Right ventricle myocardium superior (tissue), 1 donor: ENCODE measurements at regions not wholly inside any gene's neighbourhood (a gene's known extent, or its start where the extent isn't known, plus 50 kb on each side); places are given as distances from the start of the nearest gene placed in this dataset.
"Not testable (repeated sequence)": the region's sequence is repeated elsewhere in the genome, so short reads cannot be mapped to it uniquely, and the experiment has no call there.

Source experiments
- ATAC-seq: fragments of 200-7000 bp; cut with Tn5 transposase; one replicate; pipeline ENCODE4 v1.9.1; 2020; ENCODE audit warnings: mild to moderate bottlenecking; ENCODE audit not compliant: poor library complexity
- DNase-seq: peaks from one replicate; pipeline ENCODE4 v3.0.0-alpha.2; 2020
- intact Hi-C: fragments of 100-400 bp; cut with DNase I; formaldehyde crosslinking; loops from one replicate; pipeline ENCODE4 v1.11.2; 2022
- donor health status: DM: no; HTN: yes; CAD: no; lungs with severe emphysema.

DNA sequence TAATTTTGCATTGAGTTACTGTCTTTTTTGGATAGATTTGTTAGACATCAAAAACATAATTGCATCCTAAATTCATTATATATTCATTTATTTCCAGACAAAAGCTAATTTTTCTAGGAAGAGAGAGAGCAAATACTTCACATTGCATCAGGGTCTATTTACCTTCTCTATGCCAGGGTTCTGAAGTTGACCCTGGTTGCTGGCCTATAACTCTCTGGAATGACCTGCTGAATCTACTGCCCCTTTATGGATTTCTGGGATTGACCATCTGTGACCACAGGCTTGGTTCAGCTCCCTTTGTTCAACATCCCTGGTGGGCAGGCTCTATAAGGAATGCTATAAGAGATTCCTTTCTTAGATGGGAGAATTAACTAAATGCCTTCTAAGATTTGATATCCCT, 414.8 kb upstream of the STXBP6 start:
- DNase-seq (no peak), ATAC-seq (no peak)
- intact Hi-C loops, result no loop called here

DNA sequence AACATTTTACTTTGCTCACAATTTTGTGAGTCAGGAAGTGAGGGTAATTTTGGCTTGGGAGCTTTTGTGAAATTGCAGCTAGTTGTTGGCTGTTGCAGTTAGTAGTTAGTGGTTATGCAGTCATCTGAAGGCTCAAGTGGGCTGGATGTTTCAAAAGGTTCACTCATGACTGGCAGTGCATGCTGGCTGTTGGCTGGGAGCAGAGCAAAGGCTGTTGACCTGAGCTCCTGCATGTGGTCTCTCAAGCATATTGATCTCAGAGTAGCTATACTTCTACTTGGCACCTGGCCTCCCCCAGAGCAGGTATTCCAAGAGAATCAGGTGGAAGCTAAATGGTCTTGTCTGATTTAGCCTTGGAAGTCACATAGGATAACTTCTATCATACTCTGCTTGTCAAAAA, 414.1 kb upstream of the STXBP6 start:
- DNase-seq, result no peak
- no peak for ATAC-seq
- intact Hi-C loops, result no loop called here

DNA sequence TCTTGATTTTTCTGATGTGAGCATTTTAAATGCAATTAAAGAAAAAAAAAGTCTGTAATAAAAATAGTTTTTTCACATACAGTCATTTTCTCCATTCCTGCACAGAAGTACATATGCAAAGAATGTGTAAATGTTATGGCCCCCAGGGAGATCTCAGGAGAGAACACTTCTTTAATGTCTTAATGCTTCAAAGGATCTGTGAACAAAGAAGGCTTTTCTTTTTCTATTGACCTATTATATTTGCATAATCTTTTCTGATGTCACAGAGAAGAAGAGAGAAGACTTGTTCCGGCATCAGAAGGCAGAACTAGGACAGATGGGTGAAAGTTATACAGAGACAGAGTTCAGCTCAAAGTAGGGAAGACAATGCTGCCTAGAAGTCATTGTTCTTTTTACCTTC, 413.5 kb upstream of the STXBP6 start:
- intact Hi-C loops, result no loop called here
- DNase-seq, result no peak
- no peak for ATAC-seq

DNA sequence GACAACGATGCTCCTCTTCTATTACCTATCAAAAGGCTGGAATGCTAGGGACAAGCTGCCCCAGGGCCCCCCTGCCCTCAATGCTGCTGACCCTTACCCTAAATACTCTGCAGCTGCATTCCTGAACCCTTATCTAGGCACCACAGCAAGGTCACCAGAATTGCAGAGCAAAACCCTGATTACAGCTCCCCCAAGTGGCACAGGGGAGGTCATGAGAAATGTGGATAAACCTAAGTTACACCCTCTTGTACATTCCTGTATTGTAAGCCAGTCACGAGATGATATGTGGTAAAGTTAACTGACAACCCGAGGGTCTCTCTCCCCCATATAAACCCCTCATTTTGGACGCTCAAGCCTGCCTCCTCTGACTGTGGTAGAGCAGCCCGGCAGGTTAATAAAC, 411.8 kb upstream of the STXBP6 start:
- no peak for DNase-seq
- ATAC-seq, result no peak
- intact Hi-C loops, result no loop called here

DNA sequence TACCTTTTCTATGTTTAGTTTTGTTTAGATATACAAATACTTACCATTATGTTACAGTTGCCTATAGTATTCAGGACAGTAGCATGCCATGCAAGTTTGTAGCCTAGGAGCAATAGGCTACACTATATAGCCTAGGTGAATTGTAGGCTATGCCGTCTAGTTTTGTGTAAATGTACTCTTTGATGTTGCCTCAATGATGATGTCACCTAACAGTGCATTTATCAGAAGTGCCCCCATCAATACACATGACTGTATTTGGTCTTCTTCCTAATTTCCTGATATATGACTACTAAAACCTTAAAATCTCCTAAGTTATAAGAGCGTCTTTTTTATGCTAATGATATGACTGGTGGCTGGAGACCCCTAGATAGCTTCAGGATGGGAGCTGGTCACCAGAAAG, 394.4 kb upstream of the STXBP6 start:
- intact Hi-C loops, result no loop called here
- no peak for ATAC-seq
- DNase-seq, result no peak

DNA sequence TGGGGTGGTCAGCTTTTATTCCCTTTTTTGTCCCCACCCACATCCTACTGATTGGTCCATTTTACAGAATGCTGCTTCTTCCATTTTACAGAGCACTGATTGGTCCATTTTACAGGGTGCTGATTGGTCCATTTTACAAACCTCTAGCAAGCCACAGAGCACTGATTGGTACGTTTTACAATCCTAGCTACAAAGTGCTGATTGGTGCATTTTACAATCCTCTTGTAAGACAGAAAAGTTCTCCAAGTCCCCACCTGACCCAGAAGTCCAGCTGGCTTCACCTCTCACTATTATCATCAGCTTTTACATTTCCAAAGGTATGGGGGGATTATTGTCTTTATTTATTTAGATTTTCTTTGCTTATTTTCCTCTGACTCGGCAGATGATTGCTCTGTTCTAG, 390.4 kb upstream of the STXBP6 start:
- intact Hi-C loops, ATAC-seq, DNase-seq: not testable (repeated sequence)

DNA sequence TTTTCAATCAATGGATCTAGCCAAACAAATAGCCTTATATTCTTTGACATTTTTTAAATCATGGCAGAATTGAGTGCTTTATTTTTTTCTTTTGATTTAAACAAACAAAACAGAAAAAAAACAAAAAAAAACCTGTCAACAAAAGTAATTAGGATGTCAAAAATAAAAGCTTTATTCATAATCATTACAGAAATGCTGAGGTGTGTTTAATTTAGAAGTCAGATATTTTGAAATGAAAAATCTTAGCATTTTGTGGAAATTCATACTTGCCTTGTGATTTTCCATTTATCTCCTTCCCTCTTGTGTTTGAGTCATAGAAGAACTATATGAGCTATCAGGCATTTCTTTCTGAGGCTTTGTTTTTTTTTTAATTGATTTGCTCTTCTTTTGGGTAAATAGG, 387.0 kb upstream of the STXBP6 start:
- intact Hi-C loops, result no loop called here
- ATAC-seq, result no peak
- no peak for DNase-seq

DNA sequence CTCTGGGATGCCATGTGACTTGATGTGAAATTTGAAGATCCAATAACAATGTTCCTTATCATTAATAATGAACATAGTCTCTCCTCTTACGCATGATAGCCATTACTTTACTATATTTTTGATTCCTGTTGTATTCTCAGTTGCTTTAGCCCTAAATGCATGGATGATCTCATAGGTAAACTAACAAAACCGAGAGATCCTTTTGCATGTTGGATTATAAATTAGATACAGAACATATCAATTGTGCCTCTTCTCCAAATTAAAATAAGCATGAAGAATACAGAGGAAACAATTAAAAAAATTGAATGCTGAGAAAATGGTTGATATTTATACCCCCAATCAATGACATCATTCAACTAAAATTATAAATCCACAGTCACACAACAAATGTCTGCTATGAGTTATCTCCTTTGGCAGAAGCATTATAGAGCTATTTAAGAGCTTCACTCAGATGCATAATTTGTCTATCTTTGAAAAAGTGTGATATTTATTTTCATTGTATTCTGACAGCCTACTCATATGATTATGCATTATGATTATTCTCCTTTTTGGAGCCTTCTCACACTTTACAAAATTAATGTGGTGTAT, 386.4 kb upstream of the STXBP6 start:
- intact Hi-C loops, result no loop called here
- ATAC-seq (no peak), DNase-seq (no peak)

DNA sequence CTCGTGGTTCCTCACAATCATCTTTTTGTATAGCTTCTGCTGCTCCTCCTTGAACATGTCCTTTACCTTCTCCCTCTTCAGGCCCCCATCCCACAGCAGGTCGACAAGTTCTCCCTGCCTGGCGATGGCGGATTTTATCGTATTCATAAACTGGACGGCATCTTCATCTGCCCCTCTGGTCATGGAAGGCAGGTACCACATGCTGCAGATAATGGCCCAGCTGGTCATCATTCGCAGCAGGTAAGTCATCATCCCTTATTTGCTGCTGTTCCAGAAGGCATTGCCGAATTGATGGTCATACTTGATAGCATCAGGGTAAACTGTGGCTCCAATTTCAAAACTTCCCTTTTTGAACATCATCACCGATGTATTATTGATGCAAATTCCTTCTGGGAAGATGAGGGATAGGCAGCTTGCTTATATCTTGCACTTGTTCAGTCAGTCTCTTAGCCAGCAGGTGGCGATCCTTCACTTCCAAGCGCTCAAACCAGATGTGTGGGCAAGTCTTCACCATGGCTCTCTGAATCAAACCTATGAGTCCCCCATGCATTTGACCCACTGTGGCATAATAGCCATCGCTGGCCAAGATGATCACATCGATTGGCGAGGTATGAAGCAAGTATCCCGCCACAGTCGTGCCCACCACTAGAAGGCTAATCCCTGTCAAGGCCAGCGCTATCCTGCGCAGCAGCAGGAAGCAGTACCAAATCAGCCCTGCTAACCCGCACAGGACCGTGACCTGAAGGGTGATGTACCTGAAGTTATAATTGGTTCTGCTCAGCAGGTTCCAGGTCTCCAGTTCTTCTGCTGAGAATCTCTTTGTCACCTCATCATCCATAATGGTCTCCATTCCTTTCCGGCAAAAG, 381.5 kb upstream of the STXBP6 start:
- intact Hi-C loops, result no loop called here
- no peak for DNase-seq
- no peak for ATAC-seq

DNA sequence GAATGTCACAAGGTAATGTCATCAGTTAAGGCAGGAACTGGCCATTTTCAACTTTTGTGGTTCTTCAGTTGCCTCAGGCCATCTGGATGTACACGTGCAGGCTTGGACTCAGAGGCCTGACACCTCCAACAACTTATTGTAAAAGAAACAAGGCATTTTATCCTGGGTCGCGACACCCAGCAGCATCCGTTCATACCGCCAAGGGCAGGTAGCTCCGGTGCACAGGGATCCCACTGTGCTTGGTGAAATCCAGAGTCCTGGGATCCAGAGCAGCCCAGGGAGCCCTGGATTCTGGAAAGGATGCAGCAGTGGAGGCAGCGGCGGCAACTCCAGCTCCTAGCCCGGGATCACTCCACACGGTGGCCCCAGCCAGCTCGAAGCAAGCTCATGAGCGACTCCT, 380.9 kb upstream of the STXBP6 start:
- no peak for ATAC-seq
- intact Hi-C loops, result no loop called here
- no peak for DNase-seq

DNA sequence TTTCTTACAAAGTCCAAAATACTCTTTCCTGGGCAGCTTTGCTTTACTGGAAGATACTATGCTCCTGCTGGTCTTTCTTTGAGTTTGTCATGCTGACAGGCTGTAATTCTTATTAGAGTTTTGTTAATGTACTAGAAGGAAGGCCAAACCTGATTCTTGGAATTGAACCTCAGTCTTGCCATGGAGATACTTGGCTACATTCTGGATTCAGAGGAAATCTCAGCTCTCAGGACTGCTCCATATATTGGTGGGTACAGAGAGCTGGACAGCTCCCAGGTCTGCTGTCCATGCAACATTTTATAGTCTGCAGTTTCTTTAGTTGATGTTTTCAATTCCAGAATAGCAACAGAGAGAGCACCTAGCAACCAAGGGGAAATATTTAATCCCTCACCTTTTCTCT, 363.1 kb upstream of the STXBP6 start:
- DNase-seq (no peak), ATAC-seq (no peak)
- intact Hi-C loops, result no loop called here

DNA sequence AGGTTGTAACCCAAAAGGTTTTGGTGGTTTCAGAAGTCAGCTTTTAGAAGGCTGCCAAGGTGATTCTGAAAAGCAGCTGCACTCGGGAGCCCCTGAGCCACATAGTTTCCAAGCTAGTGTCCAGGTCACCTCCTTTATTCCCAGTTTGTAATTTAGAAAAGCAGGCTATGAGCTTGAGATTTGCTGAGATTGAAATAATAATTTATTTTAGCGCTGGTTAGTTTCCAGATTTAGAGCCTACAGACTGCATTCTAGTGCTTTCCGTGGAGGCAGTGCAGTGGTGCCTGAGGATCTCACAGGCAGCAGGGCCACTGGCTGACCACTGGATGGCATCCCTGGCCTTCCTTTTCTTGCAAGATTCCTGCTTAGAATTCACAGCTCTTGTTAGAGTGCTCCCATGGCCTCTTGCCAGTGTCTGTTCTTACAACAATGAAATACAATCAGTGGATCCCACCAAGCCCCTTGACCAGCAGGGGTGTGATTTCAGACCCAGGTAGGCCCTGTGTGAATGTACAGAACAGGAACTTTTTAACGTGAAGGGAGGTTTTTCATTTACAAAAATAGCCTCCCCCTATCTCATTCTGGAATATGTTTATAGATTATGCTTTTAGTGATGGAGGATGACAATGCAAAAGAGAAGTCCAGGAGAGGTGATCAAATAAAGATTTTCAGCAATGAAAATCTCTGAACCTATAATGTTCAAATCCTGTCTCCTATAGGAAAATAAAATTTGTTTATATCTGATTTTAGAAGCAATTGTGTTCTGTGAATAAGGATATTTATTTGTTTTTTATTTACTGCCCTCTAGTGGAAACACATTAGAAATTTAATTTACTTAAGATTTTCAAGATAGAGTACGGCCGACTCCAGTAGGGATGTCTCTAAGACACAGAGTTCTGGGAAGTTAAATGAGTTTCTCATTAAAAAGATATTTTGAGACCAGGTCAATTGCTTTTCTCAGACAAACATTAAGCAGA, 362.1 kb upstream of the STXBP6 start:
- ATAC-seq (no peak), DNase-seq (no peak)
- intact Hi-C loops, result no loop called here

DNA sequence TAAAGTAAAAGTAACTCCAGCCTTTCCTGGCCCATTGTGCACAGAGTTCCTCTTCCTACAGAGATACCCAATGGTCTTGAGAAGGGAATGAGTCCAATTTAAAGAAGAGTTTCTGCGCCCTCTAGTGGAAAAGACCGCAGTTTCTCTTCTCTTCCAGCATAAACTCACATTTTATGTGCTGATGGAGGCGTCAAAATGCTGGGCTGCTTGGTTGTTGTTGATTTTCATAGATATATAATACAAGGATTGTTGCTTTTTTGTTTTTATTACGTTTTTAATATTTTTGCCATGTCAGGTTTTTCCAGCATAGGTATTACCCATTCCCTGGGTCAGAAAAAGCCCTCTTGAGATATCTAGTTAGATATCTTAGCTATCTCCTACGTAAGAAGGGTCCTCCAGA, 356.9 kb upstream of the STXBP6 start:
- intact Hi-C loops, result loop anchor here (10.0 kb wide), 1 partner anchor 692 kb away; no protein-coding TSS in a partner anchor
- DNase-seq (no peak), ATAC-seq (no peak)

DNA sequence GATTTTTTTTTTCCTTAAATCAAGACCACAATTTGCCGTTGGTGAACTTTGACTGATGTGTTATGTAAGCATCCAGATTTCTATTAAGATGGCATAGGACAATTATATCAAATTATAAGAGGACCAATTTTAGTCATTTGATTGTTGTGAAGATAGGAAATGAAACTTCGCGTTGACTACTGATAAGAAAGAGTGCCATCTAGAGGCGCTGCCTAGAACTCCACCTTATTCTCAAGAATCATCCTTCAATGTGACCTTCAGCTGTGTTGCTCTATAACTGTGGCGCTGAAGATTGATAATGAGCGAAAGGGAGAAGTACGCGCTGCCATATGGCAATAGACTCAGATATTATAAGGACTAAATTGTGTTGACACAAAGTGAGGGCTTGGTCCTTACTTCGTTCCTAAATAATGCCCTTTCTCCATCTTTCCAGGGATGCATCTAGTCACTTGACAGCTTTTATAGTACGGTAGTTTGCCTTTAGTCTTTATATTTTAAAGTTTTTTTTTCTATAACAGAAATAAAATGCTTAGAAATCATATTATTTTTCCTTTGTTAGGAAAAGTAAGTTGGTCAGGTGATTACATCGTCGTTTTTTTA, 350.8 kb upstream of the STXBP6 start:
- intact Hi-C loops, result loop anchor here (10.0 kb wide), 1 partner anchor 686 kb away; no protein-coding TSS in a partner anchor
- DNase-seq (no peak), ATAC-seq (no peak)

DNA sequence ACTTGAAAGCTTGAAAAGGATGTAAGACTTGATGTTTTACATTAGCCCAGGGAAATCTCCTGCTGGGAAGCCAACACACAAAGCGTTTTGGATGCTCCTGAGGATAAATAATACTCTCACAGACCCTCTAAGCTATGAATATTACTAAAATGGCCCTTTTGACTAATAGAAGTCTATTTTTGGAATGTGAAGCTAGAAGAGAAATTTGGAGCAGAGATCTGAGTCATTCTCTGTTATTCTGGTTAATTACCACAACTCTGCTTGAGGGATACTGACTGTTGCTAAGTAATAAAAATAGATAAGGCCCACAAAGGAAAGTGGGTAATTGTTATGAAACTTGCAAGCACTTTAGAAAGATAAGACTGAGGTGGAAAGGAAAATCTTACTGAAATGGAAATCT, 346.2 kb upstream of the STXBP6 start:
- ATAC-seq (no peak), DNase-seq (no peak)
- intact Hi-C loops, result no loop called here

DNA sequence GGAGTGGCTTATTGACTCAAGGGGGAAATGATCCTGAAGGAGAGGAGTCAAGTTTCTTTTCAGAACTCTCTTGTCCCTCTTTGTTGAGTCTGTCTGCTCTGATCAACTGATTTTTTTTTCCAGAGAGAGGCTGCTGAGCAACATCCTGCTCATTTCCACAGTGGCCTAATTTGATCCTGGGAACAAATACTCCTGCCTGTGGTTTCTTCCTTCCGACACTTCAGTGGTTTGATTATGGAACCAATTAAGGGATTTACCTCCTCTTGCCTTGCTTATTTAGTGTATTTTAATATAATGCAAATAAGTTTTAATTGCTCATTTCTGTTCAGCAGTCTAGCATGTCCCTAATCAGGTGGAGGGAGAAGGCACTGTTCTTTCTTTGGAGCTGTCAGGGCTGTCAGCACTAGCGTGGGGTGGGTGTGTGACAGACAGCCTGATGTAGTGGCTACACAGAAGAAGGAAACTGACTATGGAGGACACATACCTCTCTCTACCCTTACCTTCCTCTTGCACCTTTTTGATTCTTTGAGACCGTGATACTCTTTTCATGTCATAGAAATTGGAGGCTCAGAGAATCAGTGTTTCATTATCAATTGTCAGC, 344.9 kb upstream of the STXBP6 start:
- intact Hi-C loops, result no loop called here
- peak; percentile 87 for ATAC-seq

DNA sequence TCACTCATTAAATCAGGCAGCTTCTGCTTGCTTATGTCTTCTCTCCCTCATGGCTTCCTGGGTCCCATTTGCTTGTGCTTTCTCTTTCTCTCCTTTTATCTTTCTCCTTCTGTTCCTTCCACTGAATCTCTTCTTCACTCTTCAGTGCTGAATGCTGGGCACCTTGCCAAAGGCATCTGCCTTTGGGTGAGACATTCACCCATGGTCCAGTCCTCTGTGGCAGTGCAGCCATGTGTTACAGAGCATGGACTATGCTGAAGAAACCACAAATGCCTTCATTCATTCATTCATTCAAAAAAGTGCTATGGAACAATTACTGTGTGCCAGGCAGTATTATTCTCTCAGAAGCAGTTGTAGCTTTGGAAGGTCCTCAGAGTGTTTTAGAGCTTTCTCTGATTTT, 344.4 kb upstream of the STXBP6 start:
- intact Hi-C loops, result no loop called here
- DNase-seq (no peak), ATAC-seq (peak; percentile 53)

More for the DNA sequence above, 344.9 kb upstream of the STXBP6 start:
- DNase-seq, result no peak

DNA sequence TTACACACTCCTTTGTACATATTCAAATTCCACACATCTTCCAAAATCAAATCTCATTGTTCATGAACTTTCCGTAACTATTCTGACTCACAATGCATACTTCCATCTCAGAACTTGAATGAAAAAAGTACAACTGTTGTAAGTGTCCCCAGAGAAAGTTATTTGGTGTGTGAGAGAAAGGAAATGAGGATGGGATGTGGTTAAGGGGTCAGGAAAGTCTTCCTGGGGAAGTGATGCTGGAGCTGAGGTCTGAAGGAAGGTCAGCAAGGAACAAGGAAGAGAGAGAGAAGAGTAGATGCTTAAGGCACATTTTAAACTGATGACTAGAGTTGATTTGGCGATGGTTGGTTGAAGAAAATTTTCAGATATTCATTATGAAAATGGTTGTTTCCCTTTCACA, 340.0 kb upstream of the STXBP6 start:
- intact Hi-C loops, result no loop called here
- no peak for DNase-seq
- no peak for ATAC-seq

DNA sequence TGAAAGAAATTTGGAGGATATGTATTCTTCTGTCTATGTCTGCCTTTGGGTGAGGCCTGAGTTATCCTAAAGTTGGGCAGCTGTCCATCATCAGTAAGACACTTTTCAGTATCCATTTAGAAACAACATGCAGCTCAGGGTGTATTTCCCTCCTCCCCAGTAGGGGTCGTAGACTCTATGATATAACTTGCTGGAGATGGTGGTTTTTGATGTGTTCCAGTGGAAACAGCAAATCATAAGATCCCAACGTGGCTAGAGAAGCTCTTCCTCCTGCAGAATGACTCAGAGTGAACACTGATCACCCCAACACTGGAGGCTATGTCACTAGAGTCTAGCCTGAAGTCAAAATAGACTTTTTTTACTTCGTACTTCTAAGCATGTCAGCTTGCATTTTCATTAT, 331.6 kb upstream of the STXBP6 start:
- DNase-seq (no peak), ATAC-seq (no peak)
- intact Hi-C loops, result no loop called here
